ENCODE measurements at regions not wholly inside any gene's neighbourhood (a gene's known extent, or its start where the extent isn't known, plus 50 kb on each side); places are given as distances from the start of the nearest gene placed in this dataset.
A peak's percentile ranks its signal among the peaks of the same experiment; 100 is the strongest.

GRCh38 chr10:10796061-10796773 is 221.5 kb upstream of the CELF2 start:
- Histone ChIP-seq H3K27me3 (ENCODE audit: insufficient read depth, low read length) (peaks cover 9% of the 10 kb centered on the region; the same call in 1 of the 2 replicates), H3K9ac (ENCODE audit: low read depth, low read length) (no peak overlapping the region), H3K36me3 (ENCODE audit: insufficient read depth, low read depth, low read length) (no peaks in the 10 kb centered on the region), H3K27ac (ENCODE audit: low read length) (no peak overlapping the region), H3K9me3 (ENCODE audit: insufficient read depth, low read depth, low read length) (no peaks in the 10 kb centered on the region), H3K4me1 (ENCODE audit: insufficient read depth, low read length) (peaks cover 51% of the 10 kb centered on the region), H3K4me3 (ENCODE audit: low read length) (no peak overlapping the region)

- Histone ChIP-seq H3K9ac (ENCODE audit: low read depth, low read length) (peak overlapping the region; percentile 17; the same call in 1 of the 2 replicates), H3K36me3 (ENCODE audit: insufficient read depth, low read depth, low read length) (no peaks in the 10 kb centered on the region), H3K4me1 (ENCODE audit: insufficient read depth, low read length) (peaks cover 51% of the 10 kb centered on the region), H3K27ac (ENCODE audit: low read length) (no peak overlapping the region), H3K9me3 (ENCODE audit: insufficient read depth, low read depth, low read length) (no peaks in the 10 kb centered on the region), H3K4me3 (ENCODE audit: low read length) (peak overlapping the region; percentile 39; the same call in 1 of the 2 replicates), H3K27me3 (ENCODE audit: insufficient read depth, low read length) (peaks cover 9% of the 10 kb centered on the region; the same call in 1 of the 2 replicates)
Observed at GRCh38 chr10:10796774-10797415, 220.8 kb upstream of the CELF2 start.

DNA sequence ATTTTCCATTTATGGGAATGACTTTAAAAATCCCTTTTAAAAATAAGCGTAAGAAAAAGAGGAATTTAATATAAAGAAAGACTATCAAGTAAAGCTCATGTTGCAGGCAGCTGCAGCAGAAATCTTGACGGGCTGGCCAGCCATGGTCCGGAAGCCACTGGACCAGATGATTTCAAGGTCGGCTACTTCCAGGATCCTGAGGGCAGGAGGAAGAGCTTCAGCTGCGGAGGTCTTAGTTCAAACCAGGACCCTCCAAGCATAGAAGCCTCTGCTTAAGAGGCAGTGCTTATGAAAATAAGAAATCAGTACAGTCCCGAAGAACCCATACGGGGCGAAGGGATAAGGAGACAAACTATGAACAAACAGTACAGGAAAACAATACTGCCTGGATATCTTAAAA is 220.2 kb upstream of the CELF2 start:
- Histone ChIP-seq H3K9ac (ENCODE audit: low read depth, low read length) (peak overlapping the region; percentile 70; the same call in 1 of the 2 replicates), H3K36me3 (ENCODE audit: insufficient read depth, low read depth, low read length) (no peaks in the 10 kb centered on the region), H3K4me3 (ENCODE audit: low read length) (peak overlapping the region; percentile 39; the same call in 1 of the 2 replicates), H3K4me1 (ENCODE audit: insufficient read depth, low read length) (peaks cover 46% of the 10 kb centered on the region), H3K27ac (ENCODE audit: low read length) (no peak overlapping the region), H3K27me3 (ENCODE audit: insufficient read depth, low read length) (peaks cover 9% of the 10 kb centered on the region; the same call in 1 of the 2 replicates), H3K9me3 (ENCODE audit: insufficient read depth, low read depth, low read length) (no peaks in the 10 kb centered on the region)

DNA sequence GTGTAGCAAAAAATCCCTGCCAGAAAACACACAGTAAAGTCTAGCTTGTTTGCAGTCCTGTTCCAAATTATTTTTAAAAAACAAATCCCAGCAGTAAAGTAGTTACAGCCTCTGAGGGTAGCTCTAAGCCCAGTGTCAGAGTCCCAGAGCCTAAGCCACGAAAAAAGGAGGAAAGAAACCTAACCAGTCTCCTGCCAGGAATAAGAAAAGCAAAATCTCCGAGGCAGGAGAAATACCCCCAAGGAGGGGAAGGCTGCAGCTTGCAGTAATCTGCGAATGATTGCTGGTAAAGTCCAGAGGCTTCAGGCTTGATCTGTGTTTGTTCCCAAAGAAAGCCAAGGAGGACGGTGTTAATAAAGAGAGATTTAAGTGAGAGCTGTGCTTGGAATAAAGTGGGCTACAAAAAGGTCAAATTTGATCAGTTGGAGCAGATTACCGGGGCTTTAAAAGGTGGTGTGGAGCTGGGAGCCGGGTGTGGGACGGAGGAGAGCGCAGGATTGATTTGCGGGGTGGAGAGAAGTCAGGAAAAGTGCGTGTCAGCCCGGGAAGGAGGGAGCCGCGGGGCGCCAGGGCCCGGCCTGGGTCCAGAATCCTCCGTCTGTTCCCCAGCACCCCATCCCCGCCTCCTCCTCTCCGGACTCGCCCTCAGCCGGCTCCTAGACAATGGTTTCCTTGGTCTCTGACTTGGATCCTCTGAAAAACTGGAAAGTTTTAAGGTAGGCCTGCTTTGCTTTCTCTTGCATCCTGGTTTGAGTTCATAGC is 219.4 kb upstream of the CELF2 start:
- H3K4me3 ChIP-seq (ENCODE audit: low read length), result peak overlapping the region; percentile 39; the same call in 1 of the 2 replicates
- peaks cover 9% of the 10 kb centered on the region; the same call in 1 of the 2 replicates for H3K27me3 ChIP-seq (ENCODE audit: insufficient read depth, low read length)
- H3K4me1 ChIP-seq (ENCODE audit: insufficient read depth, low read length), result peaks cover 38% of the 10 kb centered on the region
- no peaks in the 10 kb centered on the region for H3K9me3 ChIP-seq (ENCODE audit: insufficient read depth, low read depth, low read length)
- peak overlapping the region; percentile 12 for H3K27ac ChIP-seq (ENCODE audit: low read length)
- peak overlapping the region; percentile 70; the same call in 1 of the 2 replicates for H3K9ac ChIP-seq (ENCODE audit: low read depth, low read length)
- H3K36me3 ChIP-seq (ENCODE audit: insufficient read depth, low read depth, low read length), result no peaks in the 10 kb centered on the region

GRCh38 chr10:10798864-10799192 is 218.8 kb upstream of the CELF2 start:
- H3K9me3 ChIP-seq (ENCODE audit: insufficient read depth, low read depth, low read length), result no peaks in the 10 kb centered on the region
- H3K4me3 ChIP-seq (ENCODE audit: low read length), result peak overlapping the region; percentile 39; the same call in 1 of the 2 replicates
- H3K4me1 ChIP-seq (ENCODE audit: insufficient read depth, low read length), result peaks cover 38% of the 10 kb centered on the region
- peaks cover 9% of the 10 kb centered on the region; the same call in 1 of the 2 replicates for H3K27me3 ChIP-seq (ENCODE audit: insufficient read depth, low read length)
- H3K27ac ChIP-seq (ENCODE audit: low read length), result no peak overlapping the region
- H3K36me3 ChIP-seq (ENCODE audit: insufficient read depth, low read depth, low read length), result no peaks in the 10 kb centered on the region
- peak overlapping the region; percentile 70; the same call in 1 of the 2 replicates for H3K9ac ChIP-seq (ENCODE audit: low read depth, low read length)

- Histone ChIP-seq H3K27me3 (ENCODE audit: insufficient read depth, low read length) (peaks cover 9% of the 10 kb centered on the region; the same call in 1 of the 2 replicates), H3K36me3 (ENCODE audit: insufficient read depth, low read depth, low read length) (no peaks in the 10 kb centered on the region), H3K9me3 (ENCODE audit: insufficient read depth, low read depth, low read length) (no peaks in the 10 kb centered on the region), H3K9ac (ENCODE audit: low read depth, low read length) (no peak overlapping the region), H3K27ac (ENCODE audit: low read length) (no peak overlapping the region), H3K4me1 (ENCODE audit: insufficient read depth, low read length) (peaks cover 25% of the 10 kb centered on the region), H3K4me3 (ENCODE audit: low read length) (no peak overlapping the region)
Observed at GRCh38 chr10:10800961-10801360, 216.7 kb upstream of the CELF2 start.

- Histone ChIP-seq H3K4me1 (ENCODE audit: insufficient read depth, low read length) (peaks cover 5% of the 10 kb centered on the region), H3K9me3 (ENCODE audit: insufficient read depth, low read depth, low read length) (no peaks in the 10 kb centered on the region), H3K27ac (ENCODE audit: low read length) (no peak overlapping the region), H3K4me3 (ENCODE audit: low read length) (no peak overlapping the region), H3K27me3 (ENCODE audit: insufficient read depth, low read length) (no peaks in the 10 kb centered on the region; the same call in 1 of the 2 replicates), H3K9ac (ENCODE audit: low read depth, low read length) (no peak overlapping the region), H3K36me3 (ENCODE audit: insufficient read depth, low read depth, low read length) (no peaks in the 10 kb centered on the region)
Observed at GRCh38 chr10:10803278-10803677, 214.4 kb upstream of the CELF2 start.

DNA sequence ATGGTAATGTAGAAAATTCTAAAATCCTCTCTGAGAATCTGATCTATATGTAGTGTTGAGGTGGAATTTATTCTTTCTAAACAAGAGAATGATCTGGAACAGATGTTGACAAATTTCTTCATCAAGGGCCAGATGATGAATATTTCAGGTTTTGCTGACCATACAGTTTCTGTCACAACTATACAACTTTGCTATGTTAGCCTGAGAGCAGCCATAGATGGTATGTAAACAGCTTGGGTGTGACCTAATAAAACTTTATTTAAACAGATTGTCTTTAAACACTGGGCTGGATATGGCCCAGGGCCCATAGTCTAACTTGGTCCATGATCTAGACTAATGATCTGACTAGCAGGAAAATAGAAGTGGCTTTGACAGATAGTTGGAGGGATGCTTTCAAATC is 213.6 kb upstream of the CELF2 start:
- H3K27ac ChIP-seq (ENCODE audit: low read length), result no peak overlapping the region
- H3K4me3 ChIP-seq (ENCODE audit: low read length), result no peak overlapping the region
- H3K9ac ChIP-seq (ENCODE audit: low read depth, low read length), result no peak overlapping the region
- H3K4me1 ChIP-seq (ENCODE audit: insufficient read depth, low read length), result peaks cover 3% of the 10 kb centered on the region
- no peaks in the 10 kb centered on the region for H3K9me3 ChIP-seq (ENCODE audit: insufficient read depth, low read depth, low read length)
- H3K27me3 ChIP-seq (ENCODE audit: insufficient read depth, low read length), result no peaks in the 10 kb centered on the region
- H3K36me3 ChIP-seq (ENCODE audit: insufficient read depth, low read depth, low read length), result no peaks in the 10 kb centered on the region

DNA sequence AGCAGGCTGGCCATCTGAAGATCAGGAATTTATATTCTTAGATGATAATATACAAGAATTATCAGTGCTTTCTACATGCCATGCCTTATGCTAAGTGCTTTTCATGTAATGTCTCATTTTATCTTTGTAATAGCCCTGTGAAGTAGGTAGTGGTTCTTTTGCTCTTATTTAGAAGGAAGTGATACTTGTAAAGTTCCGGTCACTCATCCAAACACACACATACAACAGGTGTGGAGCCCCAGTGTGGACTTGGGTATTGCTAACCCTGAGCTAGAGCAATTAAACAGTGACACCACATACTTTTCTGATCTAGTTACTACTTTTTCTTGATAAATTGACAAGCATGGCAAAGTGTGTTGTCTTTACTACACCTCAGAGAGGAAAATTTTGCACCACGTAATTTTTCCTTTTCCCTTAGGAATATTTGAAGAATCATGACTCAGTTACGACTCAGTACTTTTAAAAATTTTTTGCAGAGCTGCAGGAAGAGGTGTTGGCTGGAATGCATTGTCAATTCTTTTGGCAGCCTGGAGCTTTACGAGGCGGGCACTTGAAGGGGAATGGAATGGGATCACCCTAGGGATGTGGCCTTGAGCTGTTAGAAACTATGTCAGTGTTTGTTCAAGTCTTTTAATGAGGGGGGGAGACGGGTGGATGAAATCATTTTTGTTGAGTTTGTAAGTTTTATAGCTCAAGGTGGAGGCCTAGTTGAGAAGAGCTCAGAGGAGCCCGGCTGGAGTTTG is 212.5 kb upstream of the CELF2 start:
- Histone ChIP-seq H3K36me3 (ENCODE audit: insufficient read depth, low read depth, low read length) (no peaks in the 10 kb centered on the region), H3K4me3 (ENCODE audit: low read length) (no peak overlapping the region), H3K27me3 (ENCODE audit: insufficient read depth, low read length) (no peaks in the 10 kb centered on the region), H3K9me3 (ENCODE audit: insufficient read depth, low read depth, low read length) (no peaks in the 10 kb centered on the region), H3K9ac (ENCODE audit: low read depth, low read length) (no peak overlapping the region), H3K27ac (ENCODE audit: low read length) (no peak overlapping the region), H3K4me1 (ENCODE audit: insufficient read depth, low read length) (peaks cover 3% of the 10 kb centered on the region)

DNA sequence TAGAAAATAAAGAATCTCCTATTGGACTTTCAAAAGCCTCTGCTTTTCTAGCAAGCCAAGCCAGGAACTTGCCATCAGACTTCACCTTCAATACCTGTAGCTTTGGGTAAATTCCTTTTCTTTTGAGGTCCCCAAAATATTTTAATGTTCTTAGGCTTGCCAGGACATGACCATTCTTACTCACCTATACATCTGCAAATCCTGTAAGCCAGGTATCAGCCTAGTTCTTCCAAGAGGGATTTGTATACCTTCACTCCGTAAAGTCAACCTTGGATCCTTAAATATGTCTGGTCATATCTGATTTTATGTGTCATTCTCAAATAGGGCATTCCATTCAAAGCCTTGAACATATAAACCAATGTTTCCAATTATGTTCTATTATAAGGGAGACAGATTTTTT is 210.6 kb upstream of the CELF2 start:
- Histone ChIP-seq H3K9me3 (ENCODE audit: insufficient read depth, low read depth, low read length) (no peaks in the 10 kb centered on the region), H3K4me3 (ENCODE audit: low read length) (no peak overlapping the region), H3K4me1 (ENCODE audit: insufficient read depth, low read length) (peaks cover 3% of the 10 kb centered on the region), H3K27ac (ENCODE audit: low read length) (no peak overlapping the region), H3K9ac (ENCODE audit: low read depth, low read length) (no peak overlapping the region), H3K36me3 (ENCODE audit: insufficient read depth, low read depth, low read length) (no peaks in the 10 kb centered on the region), H3K27me3 (ENCODE audit: insufficient read depth, low read length) (no peaks in the 10 kb centered on the region)

DNA sequence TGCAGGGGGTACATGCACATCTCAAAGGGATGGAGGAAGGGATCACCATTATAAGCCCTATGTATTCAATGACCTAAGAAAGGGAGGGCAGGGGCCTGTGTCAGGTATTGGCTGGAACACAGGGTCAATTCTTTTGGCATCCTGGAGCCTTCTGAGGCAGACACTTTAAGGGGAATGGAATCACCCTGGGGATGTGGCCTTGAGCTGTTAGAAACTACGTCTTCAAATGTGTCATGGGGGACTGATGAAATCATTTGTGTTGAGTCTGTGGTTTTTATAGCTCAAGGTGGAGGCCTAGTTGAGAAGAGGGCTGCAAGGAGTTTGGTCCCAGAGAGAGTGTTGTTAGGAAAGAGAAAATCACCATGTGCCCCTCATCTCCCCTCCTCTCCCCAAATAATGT is 206.1 kb upstream of the CELF2 start:
- Histone ChIP-seq H3K36me3 (ENCODE audit: insufficient read depth, low read depth, low read length) (no peaks in the 10 kb centered on the region), H3K27ac (ENCODE audit: low read length) (no peak overlapping the region), H3K4me3 (ENCODE audit: low read length) (no peak overlapping the region), H3K27me3 (ENCODE audit: insufficient read depth, low read length) (no peaks in the 10 kb centered on the region), H3K9me3 (ENCODE audit: insufficient read depth, low read depth, low read length) (no peaks in the 10 kb centered on the region), H3K4me1 (ENCODE audit: insufficient read depth, low read length) (peaks cover 3% of the 10 kb centered on the region), H3K9ac (ENCODE audit: low read depth, low read length) (no peak overlapping the region)
